Adipocyte (in vitro differentiated cells): ENCODE measurements at regions not wholly inside any gene's neighbourhood (a gene's known extent, or its start where the extent isn't known, plus 50 kb on each side); places are given as distances from the start of the nearest gene placed in this dataset.

ENCODE experiments used
- DNase-seq: peaks from one replicate; pipeline ENCODE4 v3.0.0-alpha.2; 2015; ENCODE audit warnings: low read depth
- H3K27me3 ChIP-seq: replicated peaks from 2 replicates; pipeline ENCODE4 v1.7.0; 2013; ENCODE audit warnings: mild to moderate bottlenecking, low read length, moderate library complexity; ENCODE audit not compliant: control insufficient read depth, insufficient read depth
- H3K36me3 ChIP-seq: 2 replicates; pipeline ENCODE4 v1.7.0; 2013; ENCODE audit warnings: low read length, mild to moderate bottlenecking, moderate library complexity; ENCODE audit not compliant: control insufficient read depth, insufficient read depth, severe bottlenecking
- H3K4me1 ChIP-seq: 2 replicates; pipeline ENCODE4 v1.7.0; 2013; ENCODE audit warnings: mild to moderate bottlenecking, low read length, moderate library complexity; ENCODE audit not compliant: control insufficient read depth, insufficient read depth
- H3K4me3 ChIP-seq: 2 replicates; pipeline ENCODE4 v1.7.0; 2013; ENCODE audit warnings: mild to moderate bottlenecking, low read length, moderate library complexity
- H3K9ac ChIP-seq: 2 replicates; pipeline ENCODE4 v1.7.0; 2013; ENCODE audit warnings: mild to moderate bottlenecking, low read length, moderate library complexity
- H3K9me3 ChIP-seq: 2 replicates; pipeline ENCODE4 v1.7.0; 2013; ENCODE audit warnings: mild to moderate bottlenecking, low read length, moderate library complexity; ENCODE audit not compliant: control insufficient read depth

DNA sequence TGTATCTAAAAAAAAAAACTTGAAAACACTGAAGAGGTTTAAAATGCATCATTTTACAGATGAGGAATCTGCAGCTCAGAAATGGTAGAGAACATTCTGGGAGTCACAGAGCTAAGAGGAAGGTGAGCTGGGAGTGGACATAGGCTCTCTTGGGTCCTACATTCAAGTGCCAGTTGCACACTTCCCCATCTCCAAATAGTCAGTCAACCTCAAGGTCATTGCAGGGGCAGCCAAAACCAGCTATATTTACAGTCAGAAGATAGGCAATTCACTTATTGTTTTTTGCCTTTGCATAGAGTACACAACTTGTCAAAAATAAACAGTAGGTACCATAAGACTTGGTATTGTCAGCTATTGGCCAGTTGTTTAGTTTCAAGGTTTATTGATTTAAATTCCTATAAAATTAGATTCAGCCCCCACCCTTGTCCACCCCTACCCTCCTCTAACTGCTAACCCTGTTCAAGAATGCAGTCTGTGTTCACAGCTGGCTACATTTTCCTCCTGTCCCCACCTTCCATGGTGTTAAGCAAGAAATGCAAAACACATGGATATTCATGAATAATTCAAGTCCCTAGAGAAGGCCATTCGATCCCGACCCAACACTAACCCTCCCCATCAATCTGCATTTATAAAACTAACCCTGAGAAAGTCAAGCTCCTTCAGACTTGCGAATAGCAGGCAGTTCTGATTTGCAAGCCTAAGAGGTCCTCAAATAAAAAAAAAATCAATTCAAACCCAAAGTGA is 567.0 kb upstream of the MCTP2 start:
- DNase-seq: no peak
- no peaks in the 10 kb centered on the region for H3K4me1 ChIP-seq
- H3K27me3 ChIP-seq: no peaks in the 10 kb centered on the region

DNA sequence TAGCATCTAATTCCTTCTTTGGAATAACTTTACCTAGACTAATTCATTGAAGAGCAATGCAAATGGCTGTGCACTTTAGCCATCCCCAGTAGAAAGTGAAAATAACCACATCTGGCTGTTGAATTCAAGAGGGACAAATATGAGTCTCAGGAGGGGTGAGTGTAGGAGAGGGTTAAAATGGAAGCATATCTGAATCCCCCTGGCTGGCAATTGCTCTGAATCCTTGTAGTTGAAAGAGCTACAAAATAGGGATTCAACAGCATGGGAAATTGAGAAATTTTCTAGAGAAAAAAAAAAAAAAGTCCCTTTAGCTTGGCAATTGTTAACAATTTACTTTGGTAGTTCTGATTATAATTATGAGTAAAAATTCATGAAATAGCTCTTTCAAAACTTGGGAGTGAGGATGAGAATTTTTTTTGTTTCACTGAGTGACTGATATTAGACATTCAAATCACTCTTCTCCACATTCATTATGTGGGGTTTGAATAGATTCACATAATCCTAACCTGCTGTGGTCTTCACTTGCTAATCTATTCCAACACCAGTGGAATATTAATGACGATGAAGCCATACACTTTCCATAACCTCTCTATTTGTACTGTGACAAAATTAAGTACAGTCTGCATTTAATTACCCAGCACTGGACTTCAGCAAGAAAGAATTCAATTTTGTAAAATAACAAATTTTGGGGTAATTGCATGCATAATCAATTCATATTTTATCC is 569.0 kb upstream of the MCTP2 start:
- H3K9me3 ChIP-seq: no peaks in the 10 kb centered on the region
- no peaks in the 10 kb centered on the region for H3K27me3 ChIP-seq
- H3K9ac ChIP-seq: no peak overlapping the region
- H3K36me3 ChIP-seq: no peaks in the 10 kb centered on the region
- no peak for DNase-seq
- no peak overlapping the region for H3K4me3 ChIP-seq
- no peaks in the 10 kb centered on the region for H3K4me1 ChIP-seq

More for the DNA sequence above, 567.0 kb upstream of the MCTP2 start:
- H3K9me3 ChIP-seq: no peaks in the 10 kb centered on the region
- H3K36me3 ChIP-seq: no peaks in the 10 kb centered on the region
- no peak overlapping the region for H3K9ac ChIP-seq
- H3K4me3 ChIP-seq: no peak overlapping the region

DNA sequence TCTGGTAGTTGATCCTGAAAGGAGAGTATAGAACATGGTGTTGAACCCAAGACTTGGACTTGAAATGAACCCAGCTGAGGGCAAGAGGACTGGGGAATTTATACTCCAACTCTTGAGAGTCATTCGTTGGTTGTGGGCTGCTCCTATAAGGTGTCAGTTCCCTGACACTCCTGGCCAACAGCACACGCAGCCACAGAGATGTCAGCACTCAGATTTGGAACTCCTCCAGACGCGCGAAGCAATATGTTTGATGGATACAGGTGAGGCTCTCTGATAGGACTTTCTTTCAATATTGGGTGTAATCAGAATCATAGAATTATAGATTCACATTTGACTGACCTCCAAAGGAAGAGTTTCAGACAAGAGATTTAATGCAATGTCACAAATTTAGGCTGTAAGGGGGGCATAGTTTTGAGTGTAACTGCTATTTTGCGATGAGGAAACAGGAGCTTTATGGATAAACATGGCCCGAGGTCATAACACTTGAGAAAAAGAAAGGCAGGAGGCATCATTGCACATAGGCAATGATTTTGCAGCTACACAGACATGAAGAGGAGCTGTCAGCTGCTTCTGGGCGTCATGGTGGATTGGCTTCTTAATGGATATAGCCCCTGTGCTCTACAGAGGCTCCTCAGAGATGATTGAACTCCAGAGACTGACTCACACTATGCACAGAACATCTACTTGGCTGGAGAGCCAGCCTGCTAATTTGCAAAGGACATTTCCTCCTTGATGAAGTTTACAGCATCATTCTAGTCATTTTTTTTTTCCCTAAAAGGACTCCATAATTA is 569.2 kb upstream of the RGMA start:
- no peak overlapping the region for H3K4me3 ChIP-seq
- no peak for DNase-seq
- H3K9ac ChIP-seq: no peak overlapping the region
- H3K27me3 ChIP-seq: no peaks in the 10 kb centered on the region
- no peaks in the 10 kb centered on the region for H3K4me1 ChIP-seq
- H3K9me3 ChIP-seq: no peaks in the 10 kb centered on the region
- H3K36me3 ChIP-seq: no peaks in the 10 kb centered on the region

DNA sequence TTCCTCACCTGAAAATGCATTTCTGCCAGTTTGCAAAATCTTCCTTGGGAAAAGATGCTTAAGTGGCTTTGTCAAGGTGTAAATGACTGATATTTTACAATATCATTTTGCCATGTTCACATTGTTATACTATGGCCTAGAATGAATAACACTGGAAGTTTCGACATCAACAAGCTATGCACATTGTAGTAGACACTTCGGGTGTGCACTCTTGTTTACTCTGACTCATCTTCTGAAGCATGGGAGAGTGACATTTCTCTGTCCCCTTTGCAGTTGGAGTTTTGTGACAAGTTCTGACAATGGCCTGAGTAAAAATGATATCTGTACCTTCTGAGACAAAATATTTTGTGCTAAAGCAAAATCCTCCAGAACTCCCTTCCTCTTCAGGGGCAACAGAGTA is 567.0 kb upstream of the RGMA start:
- DNase-seq: no peak
- Histone ChIP-seq H3K36me3 (no peaks in the 10 kb centered on the region), H3K4me1 (no peaks in the 10 kb centered on the region), H3K27me3 (no peaks in the 10 kb centered on the region), H3K9me3 (peaks cover 8% of the 10 kb centered on the region), H3K4me3 (no peak overlapping the region), H3K9ac (no peak overlapping the region)

DNA sequence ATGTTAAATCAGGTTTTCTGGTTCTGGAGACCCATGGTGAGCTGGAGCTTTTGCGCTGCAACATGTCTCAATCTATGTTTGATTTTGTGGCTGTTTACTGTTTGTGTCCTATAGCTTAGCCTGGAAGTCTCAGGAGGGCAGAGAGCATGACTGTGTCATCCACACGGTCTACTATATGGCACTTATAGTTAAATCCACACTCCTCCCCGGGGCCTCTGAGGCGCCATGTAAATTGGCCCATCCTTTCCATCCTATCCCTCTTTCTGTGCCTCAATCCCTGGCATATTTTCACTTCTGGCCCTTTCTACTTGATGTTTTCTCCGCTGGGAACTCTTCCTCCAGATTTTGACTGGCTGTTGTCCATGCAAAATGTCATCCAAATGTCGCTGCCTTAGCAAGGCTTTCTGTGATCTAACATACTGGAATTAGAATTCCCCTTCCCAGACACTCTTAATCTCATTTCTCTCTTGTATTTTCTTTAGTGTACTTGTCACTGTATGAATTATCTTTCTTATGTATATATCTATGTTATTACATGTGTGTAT is 560.8 kb upstream of the RGMA start:
- no peaks in the 10 kb centered on the region for H3K27me3 ChIP-seq
- H3K9me3 ChIP-seq: peaks cover 8% of the 10 kb centered on the region
- H3K36me3 ChIP-seq: no peaks in the 10 kb centered on the region
- DNase-seq: no peak
- H3K4me1 ChIP-seq: no peaks in the 10 kb centered on the region
- H3K9ac ChIP-seq: no peak overlapping the region
- H3K4me3 ChIP-seq: no peak overlapping the region

DNA sequence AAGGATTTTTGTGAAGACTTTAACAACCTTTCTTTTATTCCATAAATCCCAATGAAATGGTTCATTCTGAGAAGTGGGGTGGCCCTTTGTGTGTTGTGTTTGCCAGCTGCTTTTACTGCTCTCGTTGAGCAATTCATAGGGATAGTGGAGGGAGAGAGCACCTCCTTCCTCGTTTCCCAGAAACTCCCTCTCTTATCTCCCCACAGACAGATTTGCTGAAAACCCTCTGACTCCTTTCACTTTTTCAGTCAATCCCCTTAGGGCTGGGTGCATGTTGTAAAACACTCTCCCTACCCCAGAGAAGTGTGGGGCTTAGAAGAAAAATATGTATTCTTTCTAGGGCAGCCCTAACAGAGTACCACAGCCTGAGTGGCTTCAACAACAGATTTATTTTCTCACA is 557.2 kb upstream of the RGMA start:
- H3K36me3 ChIP-seq: no peaks in the 10 kb centered on the region
- H3K9ac ChIP-seq: no peak overlapping the region
- H3K9me3 ChIP-seq: no peaks in the 10 kb centered on the region
- DNase-seq: no peak
- no peak overlapping the region for H3K4me3 ChIP-seq
- H3K27me3 ChIP-seq: no peaks in the 10 kb centered on the region
- H3K4me1 ChIP-seq: no peaks in the 10 kb centered on the region

DNA sequence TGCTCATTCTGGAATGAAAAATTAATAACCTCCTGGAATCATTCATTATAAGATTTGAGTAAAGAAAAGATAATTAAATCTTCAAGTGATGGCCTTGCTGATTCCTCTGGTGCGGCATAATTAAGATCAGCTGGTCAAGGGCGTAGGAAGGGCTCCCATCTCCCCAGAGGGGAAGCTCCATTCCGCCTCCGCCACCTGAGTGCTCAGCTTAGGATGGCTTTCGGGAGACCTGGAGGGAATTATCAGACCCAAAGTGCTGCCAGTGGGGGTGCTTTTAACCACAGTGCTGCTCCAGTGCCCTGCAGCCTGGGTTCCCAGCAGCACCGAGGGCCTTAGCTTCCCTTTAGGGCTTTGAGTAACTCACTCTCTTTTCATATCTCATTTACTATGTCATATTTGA is 556.6 kb upstream of the RGMA start:
- Histone ChIP-seq H3K4me1 (no peaks in the 10 kb centered on the region), H3K36me3 (no peaks in the 10 kb centered on the region), H3K9me3 (no peaks in the 10 kb centered on the region), H3K27me3 (no peaks in the 10 kb centered on the region), H3K4me3 (no peak overlapping the region), H3K9ac (no peak overlapping the region)
- DNase-seq: no peak

DNA sequence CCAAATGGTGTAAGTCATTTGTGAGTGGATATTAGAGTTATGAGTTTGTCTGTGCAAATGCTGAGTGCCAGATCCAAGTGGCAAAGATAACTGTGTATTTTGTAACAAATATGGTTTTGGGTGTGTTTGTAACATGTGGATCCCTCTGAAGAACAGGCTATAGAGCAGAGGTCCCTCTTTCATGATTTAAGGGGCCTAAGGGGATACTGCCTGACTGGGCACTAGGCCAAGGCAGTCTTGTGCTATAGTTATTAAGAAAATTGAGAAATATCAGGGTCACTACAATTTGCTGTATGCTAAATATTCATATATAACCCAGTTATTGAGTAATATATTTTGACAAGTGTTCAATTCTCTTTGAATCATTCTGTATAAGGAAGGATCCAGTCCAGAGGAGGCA is 555.6 kb upstream of the RGMA start:
- Histone ChIP-seq H3K9me3 (no peaks in the 10 kb centered on the region), H3K27me3 (no peaks in the 10 kb centered on the region), H3K36me3 (no peaks in the 10 kb centered on the region), H3K4me1 (no peaks in the 10 kb centered on the region), H3K4me3 (no peak overlapping the region), H3K9ac (no peak overlapping the region)
- no peak for DNase-seq

DNA sequence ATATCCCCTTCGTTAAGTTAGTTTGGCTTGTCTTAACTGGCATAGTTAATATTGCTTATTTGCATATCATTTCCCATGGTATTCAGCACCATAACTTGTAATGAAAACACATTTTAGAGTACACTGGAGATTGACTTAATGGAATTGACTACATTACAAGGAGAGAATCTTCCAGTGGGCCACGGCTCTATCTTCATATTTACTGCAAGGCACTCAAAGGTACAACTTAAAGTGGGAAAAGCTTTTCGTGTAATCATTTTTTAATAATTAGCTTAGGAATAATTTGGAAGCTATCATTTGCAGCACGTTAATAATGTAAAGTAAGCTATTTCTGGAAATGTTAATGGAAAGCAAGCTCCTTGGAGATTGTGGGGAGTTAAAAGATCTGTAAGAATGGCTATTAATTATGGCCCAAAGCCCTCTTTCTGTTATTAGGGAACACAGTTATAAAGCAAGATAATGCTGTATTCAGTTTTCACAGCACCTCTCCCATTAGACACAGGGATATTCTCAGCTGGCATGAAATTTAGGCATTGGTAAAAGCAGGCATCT is 551.5 kb upstream of the RGMA start:
- Histone ChIP-seq H3K9ac (no peak overlapping the region), H3K4me1 (no peaks in the 10 kb centered on the region), H3K36me3 (no peaks in the 10 kb centered on the region), H3K9me3 (peaks cover 3% of the 10 kb centered on the region), H3K4me3 (no peak overlapping the region), H3K27me3 (no peaks in the 10 kb centered on the region)
- DNase-seq: no peak

DNA sequence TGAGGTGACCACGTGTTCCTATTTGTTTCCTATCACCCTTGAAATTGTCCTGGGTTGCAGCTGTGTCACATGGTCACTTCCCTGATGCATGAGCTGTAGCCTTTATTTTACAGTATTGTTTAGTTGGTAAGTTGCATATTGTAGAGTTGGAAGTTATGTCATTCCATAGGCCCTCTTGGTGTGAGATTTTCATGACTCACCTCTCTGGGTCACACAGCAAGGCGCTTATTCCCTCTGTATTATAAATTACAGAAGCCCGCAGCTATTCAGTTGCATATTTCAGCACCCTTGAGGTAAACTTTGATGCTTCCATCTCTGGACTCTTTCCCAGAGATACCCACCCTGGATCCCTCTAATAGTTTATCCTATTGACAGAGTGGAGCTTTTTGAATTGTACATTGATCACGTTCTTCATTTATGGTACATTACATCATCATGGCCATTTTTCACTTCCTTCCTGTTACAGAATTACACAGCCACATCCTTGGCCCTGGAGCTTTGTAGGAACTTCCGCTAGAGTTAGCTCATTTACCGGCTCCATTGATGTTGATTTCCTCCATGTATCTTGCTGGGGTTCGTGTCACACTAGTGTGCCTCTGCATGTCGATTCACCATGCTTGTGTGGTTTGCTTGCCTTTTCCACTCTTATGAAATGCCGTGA is 543.1 kb upstream of the RGMA start:
- H3K4me1 ChIP-seq: no peaks in the 10 kb centered on the region
- no peaks in the 10 kb centered on the region for H3K27me3 ChIP-seq
- no peaks in the 10 kb centered on the region for H3K36me3 ChIP-seq
- H3K4me3 ChIP-seq: no peak overlapping the region
- H3K9ac ChIP-seq: no peak overlapping the region
- DNase-seq: no peak
- H3K9me3 ChIP-seq: peaks cover 11% of the 10 kb centered on the region
